HFF-Myc (cell line): ENCODE measurements at regions not wholly inside any gene's neighbourhood (a gene's known extent, or its start where the extent isn't known, plus 50 kb on each side); places are given as distances from the start of the nearest gene placed in this dataset.

Experiments
- DNase-seq: peaks from one replicate; pipeline ENCODE4 v3.0.0-alpha.2; 2011; ENCODE audit warnings: low read depth; ENCODE audit errors: extremely low read depth
- H3K4me3 ChIP-seq: replicated peaks from 2 replicates; pipeline ENCODE4 v1.5.1; 2011; ENCODE audit warnings: low read depth, mild to moderate bottlenecking, control low read depth, low read length
- TF ChIP-seq, protein P1 (sequence below): IDR thresholded peaks from 2 replicates; pipeline ENCODE4 v1.5.1; 2012; ENCODE audit warnings: mild to moderate bottlenecking, low read depth, low read length, control low read depth; ENCODE audit errors: missing control alignments

DNA sequence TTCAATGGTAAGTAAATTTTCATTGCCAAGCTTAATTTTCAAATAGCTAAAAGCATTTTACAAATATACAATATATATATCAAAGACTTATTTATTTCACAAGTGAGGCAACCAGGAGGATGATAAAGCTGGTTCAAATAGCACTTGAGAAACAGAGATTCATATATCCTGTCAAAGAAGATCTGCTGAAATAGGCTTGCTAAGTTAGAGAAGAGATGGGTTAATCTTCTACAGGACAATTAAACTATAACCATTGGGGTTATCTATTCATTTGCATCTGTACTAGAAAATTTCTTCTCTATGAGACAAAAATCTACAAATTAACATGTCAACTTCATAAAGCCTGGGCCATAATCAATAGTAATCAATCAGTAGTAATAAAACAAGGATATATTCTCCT is 637.7 kb upstream of the UBE2E2 start:
- DNase-seq = no peak
- H3K4me3 ChIP-seq = no peak overlapping the region
- TF ChIP-seq, protein P1, sequence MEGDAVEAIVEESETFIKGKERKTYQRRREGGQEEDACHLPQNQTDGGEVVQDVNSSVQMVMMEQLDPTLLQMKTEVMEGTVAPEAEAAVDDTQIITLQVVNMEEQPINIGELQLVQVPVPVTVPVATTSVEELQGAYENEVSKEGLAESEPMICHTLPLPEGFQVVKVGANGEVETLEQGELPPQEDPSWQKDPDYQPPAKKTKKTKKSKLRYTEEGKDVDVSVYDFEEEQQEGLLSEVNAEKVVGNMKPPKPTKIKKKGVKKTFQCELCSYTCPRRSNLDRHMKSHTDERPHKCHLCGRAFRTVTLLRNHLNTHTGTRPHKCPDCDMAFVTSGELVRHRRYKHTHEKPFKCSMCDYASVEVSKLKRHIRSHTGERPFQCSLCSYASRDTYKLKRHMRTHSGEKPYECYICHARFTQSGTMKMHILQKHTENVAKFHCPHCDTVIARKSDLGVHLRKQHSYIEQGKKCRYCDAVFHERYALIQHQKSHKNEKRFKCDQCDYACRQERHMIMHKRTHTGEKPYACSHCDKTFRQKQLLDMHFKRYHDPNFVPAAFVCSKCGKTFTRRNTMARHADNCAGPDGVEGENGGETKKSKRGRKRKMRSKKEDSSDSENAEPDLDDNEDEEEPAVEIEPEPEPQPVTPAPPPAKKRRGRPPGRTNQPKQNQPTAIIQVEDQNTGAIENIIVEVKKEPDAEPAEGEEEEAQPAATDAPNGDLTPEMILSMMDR = no peak

DNA sequence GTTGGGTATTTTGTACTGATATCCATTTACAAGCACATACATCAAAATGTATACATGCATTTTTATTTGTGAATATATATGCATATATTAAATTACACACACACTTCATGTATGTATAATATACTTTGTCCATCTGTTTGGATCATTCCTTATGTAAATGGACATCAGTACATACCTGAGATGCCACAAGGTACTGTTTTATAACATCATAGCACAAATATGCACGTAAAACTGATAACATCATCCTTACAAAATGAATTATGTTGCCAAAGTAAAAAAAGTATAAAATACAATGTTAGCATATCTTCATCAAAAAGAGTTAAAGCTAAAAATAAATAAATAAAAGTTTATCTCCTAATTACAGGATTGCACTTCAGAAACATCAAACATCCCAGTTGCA is 634.8 kb upstream of the UBE2E2 start:
- no peak overlapping the region for H3K4me3 ChIP-seq
- TF ChIP-seq, protein P1 = no peak

DNA sequence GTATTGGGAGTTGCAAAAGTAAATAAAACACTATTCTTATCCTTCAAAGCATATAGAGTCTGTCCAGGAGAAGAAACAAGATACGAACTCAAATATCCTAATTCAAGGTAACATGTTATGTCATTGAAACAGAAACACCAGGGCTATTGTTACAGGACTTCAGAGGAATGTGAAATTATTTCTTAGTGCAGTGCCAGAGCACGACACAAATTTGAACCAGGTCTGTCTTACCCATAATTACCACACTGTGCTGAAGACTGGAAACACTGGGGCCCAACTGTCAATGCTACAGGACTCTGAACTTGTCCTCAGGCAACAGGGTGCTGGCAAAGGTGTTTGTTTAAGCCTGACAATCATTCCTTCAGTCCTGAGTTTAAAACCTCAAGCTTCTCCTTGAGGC is 633.6 kb upstream of the UBE2E2 start:
- TF ChIP-seq, protein P1 = no peak
- H3K4me3 ChIP-seq = no peak overlapping the region
- DNase-seq = no peak

More for the DNA sequence above, 634.8 kb upstream of the UBE2E2 start:
- no peak for DNase-seq

DNA sequence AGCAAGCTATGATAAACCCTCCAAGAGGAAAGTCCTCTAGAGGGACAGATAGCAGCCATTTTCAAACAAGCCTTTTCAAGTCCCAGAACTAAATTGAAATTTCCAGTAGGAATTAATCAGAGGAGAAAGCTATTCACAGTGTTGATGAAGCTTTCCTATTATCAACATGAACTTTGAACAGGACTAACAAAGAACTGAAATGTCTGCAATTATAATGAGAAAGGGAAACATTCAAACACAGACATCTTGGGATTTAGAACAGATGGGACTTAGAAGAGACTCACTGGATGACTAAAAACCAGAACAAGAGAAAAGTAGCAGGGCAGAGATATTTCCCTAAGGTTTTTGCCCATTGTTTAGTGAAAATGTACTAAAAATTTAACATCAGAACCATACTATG is 622.1 kb upstream of the UBE2E2 start:
- DNase-seq = no peak
- TF ChIP-seq, protein P1 = no peak
- no peak overlapping the region for H3K4me3 ChIP-seq

DNA sequence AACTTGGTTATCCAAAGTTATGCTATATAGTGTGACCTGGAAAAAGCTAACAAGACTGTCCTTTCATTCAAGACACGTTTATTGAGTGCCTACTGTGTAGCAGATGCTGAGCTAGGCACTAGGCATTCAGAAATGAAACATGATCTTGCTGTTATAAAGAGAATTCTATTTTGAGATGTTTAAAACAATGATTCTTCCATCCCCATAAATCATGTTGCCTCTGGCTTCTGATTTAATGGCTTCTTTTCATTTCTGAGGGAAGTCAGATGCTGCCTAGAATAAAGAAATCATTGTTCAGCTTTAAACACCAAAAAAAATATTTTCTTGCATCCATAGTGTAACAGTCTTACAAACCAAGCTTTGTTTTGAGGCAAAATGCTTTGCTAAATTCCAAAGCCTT is 620.9 kb upstream of the UBE2E2 start:
- no peak for DNase-seq

DNA sequence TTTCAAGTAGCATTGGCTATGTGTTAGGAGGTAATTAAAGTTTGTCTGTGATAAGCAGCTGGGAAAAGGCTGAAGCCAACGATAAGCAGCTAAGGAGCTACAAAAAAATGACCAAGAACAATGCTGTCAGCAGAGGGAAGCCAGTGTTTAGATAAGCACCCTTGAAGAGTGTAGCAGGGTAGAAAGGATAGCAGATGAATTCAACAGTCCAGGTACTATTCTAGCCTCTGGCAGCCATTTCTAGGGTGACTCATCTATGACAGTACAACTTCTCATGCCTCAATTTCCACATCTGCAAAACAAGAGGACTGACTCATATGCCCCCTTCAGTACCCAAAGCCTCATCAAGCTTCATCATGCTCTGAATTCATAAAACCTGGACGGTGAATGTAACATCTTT is 617.6 kb upstream of the UBE2E2 start:
- TF ChIP-seq, protein P1 = no peak
- DNase-seq = peak; percentile 1
- H3K4me3 ChIP-seq = no peak overlapping the region

More for the DNA sequence above, 620.9 kb upstream of the UBE2E2 start:
- no peak overlapping the region for H3K4me3 ChIP-seq
- TF ChIP-seq, protein P1 = no peak

DNA sequence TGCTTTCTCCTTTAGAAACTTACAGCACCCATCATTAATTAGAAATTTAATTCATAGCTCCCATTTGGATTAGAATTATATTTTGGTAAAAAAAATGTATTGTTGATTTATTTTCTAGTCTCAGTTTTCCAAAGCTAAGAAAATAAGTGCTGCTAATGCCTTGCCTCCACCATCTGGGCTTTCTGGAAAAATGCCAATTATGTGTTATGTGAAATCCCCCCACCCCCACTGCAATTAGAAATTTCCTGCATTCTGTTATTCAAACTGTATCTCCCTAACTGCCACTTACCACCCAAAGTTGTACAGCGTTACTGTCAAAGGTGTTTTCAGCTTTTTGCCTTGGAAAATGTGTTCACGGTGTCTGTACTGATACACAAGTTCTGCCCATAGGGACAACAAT is 617.2 kb upstream of the UBE2E2 start:
- DNase-seq = no peak
- TF ChIP-seq, protein P1 = no peak
- H3K4me3 ChIP-seq = no peak overlapping the region
